GM13977 (cell line): ENCODE measurements at regions not wholly inside any gene's neighbourhood (a gene's known extent, or its start where the extent isn't known, plus 50 kb on each side); places are given as distances from the start of the nearest gene placed in this dataset.

Experiments
- DNase-seq: peaks from one replicate; pipeline ENCODE4 v3.0.0; 2012; ENCODE audit warnings: low spot score
- CTCF ChIP-seq: IDR thresholded peaks from 2 replicates; pipeline ENCODE4 v1.5.1; 2012; ENCODE audit warnings: mild to moderate bottlenecking, control low read depth; ENCODE audit not compliant: insufficient read depth; ENCODE audit errors: extremely low read depth, missing control alignments
- in situ Hi-C: fragments of 300-500 bp; cut with MboI; formaldehyde crosslinking; loops from one replicate; pipeline ENCODE4 v1.12.0; 2022; ENCODE audit warnings: low sequenced_read_pairs, low pct_unique_long_range_greater_than_20kb, mixed read lengths, inconsistent platforms; ENCODE audit not compliant: unreplicated experiment

- in situ Hi-C loops = no loop called here
- DNase-seq = no peak
These were observed 387.0 kb downstream of the C12orf50 start for GRCh38 chr12:87642245-87642644.

GRCh38 chr12:87618199-87618598 lies 411.0 kb downstream of the C12orf50 start:
- in situ Hi-C loops = no loop called here
- no peak for TF ChIP-seq CTCF
- DNase-seq = no peak

More at GRCh38 chr12:87642245-87642644, 387.0 kb downstream of the C12orf50 start:
- TF ChIP-seq CTCF = no peak

DNA sequence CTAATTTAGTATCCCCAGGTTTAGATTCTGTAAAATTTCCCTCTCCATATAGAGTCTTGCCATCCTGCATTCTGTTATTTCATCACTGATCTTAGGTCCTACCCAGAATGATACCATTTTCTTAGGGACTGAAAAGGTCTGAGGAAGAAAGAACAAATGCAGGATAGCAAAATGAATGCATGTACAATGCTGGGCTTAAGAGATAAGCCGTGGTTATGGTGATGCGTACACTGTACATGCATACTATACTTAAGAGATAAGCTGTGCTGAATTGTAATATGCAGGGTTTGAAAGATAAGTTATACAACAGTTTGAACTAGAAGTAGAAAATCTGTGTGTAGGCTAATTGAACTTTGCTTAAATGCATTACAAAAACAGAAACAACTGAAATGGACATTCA lies 416.2 kb downstream of the C12orf50 start:
- in situ Hi-C loops = no loop called here
- no peak for TF ChIP-seq CTCF
- DNase-seq = no peak

DNA sequence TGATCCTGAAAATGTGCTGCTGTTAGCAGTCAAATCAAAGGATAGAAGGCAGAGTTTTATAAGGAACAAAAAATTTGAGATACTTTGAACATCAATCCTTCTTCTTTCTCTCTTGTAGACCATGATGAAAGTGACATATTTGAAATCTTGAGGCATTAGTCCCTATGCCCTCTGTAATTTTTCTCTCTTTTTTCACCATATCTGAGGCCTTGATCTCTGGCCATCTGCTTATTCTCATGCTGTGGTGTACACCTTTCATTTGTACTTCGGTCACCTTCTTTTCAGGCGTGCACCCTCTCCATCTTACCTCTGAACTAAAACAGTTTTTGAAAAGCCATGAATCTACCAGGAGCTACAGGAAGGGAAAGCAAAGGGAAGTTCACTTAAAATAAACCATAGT lies 420.9 kb downstream of the C12orf50 start:
- in situ Hi-C loops = no loop called here
- no peak for TF ChIP-seq CTCF
- DNase-seq = no peak

- in situ Hi-C loops = no loop called here
- no peak for DNase-seq
- TF ChIP-seq CTCF = no peak
These were observed 425.5 kb downstream of the C12orf50 start for GRCh38 chr12:87603727-87604126.

DNA sequence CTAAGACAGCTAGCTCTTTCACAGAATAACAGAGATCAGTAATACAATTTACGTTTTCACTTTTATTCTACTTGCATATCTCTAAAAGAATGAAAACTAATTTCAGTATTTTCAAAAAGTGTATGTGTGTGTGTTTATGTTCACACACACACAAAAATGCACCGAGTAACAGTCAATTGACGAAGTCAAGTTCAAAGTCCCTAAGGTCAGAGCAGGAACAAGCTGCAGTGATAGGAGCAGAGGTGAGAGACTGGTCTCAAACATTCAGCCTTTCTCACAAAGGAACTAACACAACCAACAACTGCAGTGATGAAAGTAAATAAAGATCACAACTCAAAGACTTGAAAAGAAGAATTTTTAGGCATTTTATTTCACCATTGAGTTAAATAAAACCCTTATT lies 429.7 kb downstream of the C12orf50 start:
- no peak for DNase-seq
- no peak for TF ChIP-seq CTCF
- in situ Hi-C loops = no loop called here

- in situ Hi-C loops = no loop called here
These were observed 432.1 kb downstream of the C12orf50 start for GRCh38 chr12:87597114-87597513.

More at GRCh38 chr12:87597114-87597513, 432.1 kb downstream of the C12orf50 start:
- TF ChIP-seq CTCF = no peak
- DNase-seq = no peak
